ENCODE measurements at regions not wholly inside any gene's neighbourhood (a gene's known extent, or its start where the extent isn't known, plus 50 kb on each side); places are given as distances from the start of the nearest gene placed in this dataset.

GRCh38 chr17:77693301-77693700 is 265.2 kb upstream of the TNRC6C start:
- TF ChIP-seq TAF1 (IDR thresholded peaks at IDR 0.05; ENCODE audit: low read depth, low read length) (no peak), POLR2A (IDR thresholded peaks at IDR 0.05; ENCODE audit: low read depth, low read length) (no peak), POLR2AphosphoS5 (IDR thresholded peaks at IDR 0.05; ENCODE audit: low read depth, low read length) (no peak), PAX5 (IDR thresholded peaks at IDR 0.05; ENCODE audit: insufficient read depth, low read length, severe bottlenecking) (no peak)
